CD4-positive, alpha-beta T cell treated with Interleukin-10 for 1 hour (primary cell): ENCODE measurements at regions not wholly inside any gene's neighbourhood (a gene's known extent, or its start where the extent isn't known, plus 50 kb on each side); places are given as distances from the start of the nearest gene placed in this dataset.

Source experiments
- DNase-seq: peaks from one replicate; pipeline ENCODE4 v3.0.0-alpha.2; 2020

DNA sequence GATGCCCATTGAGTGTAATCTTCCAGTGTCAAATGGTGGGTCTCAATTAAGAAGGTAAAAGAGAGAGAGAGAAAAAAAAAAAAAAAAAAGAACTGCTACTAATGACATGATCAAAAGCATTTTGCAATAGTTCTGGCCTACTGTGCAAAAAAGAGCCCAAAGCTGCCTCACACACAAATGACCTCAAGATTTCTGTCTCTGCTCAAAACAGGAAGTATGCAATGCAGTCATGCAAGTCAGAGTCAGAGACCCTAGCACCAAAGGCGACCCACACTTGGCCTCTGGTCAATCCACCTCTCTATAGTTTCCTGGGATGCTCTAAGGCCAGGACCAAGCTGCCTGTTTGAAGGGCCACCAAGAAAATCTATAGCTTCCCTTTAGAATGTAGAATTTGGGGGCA lies 323.5 kb downstream of the VPS13C start:
- no peak for DNase-seq

DNA sequence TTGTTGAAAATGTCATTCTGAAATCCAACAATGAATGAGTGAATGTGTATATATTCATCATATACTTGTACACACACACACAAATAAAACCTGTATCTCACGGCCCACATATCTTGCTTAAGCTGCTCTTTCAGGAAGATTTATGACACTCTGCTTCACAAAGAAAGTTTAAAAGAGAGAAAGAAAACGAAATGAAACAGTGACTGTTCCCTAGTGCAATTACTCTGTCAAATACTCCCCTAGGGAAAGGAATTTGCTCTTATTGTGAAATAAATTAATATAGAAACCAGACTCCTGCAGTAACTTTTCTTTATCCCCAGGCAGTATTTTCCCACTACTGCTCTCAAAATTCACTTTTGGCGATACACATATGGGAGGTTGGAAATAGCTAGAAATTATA lies 329.1 kb downstream of the VPS13C start:
- DNase-seq = no peak

DNA sequence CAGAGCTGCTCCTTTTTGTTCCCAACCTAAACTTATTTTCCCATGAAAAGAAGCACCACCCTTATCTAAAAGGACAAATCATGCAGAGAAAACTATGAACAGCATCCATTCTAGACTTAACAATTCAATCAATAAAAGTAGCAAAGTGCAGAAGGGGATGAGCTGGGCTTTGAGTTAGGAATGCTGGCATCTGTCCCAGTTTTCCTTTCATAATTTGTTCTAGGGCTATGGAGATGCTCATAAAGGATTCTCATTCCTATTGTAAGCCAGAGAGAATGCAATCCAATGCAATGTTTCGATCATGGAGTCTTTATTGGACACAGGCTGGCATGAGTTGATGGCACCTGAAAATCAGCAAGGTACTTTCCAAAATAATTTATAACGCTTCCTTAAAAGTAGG lies 330.6 kb downstream of the VPS13C start:
- no peak for DNase-seq

DNA sequence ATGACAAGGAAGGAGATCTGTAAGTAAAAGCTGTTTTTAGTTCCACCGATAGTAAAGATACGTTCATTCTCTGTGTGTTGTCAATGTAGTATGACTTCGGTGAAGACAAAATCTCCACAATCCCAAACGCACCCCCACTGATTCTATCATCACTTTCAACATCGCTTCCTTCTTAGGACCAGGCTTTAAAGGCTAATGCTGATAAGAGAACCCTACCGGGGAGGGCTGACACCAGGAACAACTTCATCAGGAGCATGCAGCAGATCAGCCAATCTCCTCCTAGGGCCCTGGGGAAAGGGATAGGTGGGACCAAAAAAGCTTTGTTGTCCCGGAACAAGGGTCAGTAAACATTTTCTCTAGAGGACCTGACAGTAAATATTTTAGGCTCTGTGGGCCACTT lies 334.1 kb downstream of the VPS13C start:
- DNase-seq = no peak

DNA sequence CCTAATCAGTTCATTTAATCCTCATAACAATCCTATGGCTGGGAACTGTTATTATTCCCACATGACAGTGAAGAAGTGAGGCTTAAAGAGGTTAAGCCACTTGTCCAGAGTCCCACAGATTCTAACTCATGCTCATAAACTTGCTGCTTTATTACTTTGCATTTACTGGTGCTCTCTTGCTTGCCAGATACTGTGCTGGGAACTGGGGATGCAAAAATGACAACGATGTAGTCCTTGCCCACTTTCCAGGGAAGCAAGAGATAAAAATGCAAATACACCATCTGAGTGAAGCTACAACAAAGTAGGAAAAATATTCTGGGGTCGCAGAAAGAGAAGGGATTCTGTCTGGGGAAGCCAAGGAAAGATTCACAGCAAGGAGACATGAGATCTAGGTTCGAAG lies 335.0 kb downstream of the VPS13C start:
- DNase-seq = no peak

DNA sequence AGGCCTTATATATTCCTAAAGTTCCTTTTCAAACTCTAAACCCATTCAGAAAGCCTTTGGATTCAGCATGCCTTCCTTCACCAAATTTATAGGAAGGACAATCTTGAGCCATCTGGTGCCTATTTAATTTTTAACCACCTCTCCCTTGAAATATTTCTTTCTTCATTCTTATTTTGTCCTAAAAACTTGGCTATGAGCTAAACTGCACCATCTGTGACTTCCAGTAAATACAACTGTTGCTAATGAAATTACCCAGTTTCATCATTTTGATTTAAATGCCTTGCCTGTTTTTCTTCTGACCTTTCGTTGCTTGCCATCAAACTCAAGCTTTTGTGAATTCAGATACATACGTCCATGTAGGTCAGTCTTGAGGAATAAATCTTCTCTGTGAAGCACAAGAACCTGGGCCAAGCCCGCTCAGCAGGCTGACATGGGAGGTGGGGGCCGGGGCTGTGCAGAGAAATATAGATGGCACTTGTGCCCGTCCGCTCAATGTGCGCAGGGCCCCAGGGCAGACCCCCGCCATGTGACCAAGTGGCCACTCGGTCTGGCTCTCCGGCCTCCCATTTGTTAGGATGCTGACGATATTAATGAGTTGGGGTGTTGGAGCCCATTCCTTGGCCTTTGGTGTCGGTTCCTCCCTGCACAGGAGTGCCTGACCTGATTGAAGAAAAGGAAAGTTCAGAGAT lies 335.9 kb downstream of the VPS13C start:
- no peak for DNase-seq

DNA sequence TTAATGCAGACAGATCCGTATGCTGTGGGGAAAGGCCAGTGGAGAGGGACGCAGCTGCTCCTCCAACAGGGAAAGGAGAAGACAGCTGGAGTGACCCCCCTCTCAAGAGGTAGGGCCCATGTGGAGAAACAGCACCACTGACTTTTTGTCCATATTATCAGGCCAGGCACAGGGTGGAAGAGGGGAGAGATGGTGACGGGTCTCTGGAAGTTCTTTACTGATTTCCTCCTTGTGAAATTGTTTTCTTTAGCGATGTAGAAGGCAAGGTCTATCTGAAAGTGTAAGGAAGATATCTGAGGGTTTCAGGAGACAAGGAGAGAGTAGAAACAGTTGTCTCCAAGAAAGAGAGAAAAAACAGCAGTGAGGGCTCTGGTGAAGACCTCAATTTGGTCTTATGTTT lies 338.8 kb downstream of the VPS13C start:
- no peak for DNase-seq

DNA sequence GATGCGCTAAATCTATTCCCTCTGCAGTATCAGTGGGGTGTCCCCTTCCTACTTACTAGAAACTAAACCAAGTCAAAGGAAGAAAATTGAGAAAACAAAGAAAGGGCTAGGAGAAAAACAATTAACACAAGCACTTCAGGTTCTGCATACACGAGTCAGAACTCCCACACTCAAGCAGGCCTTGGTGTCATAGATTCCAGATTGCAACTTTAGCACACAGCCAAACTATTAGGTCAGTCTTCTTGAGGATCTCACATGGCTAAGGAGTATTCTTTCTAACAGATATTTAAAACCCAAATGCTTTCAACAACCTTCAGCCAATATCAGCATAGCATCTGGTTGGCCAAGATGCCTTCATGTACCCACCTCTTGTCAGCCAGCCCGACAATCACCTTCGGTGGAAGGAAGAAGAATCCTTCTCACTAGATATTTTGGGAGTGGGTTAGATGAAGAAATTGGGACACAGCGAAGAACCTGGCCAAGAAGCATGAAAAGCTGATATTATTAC lies 340.0 kb downstream of the VPS13C start:
- no peak for DNase-seq

DNA sequence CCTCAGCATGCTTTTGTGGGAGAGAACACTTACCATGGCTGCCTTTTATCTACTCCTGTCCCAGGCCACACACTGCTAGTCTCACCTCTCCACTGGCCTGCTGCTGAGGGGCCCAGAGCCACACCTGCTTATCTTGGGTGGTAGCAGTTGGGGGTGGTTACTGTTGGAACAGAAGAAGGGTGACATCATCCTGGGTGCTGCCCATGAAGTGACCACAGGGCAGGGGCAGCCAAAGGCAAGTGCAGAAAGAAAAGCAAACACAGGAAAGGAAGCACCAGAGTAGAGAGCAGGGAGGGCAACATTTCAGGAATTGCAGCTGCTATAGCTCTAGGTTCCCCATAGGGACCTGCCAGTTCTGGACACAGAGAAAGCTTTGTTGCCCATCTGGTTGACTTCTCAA lies 345.2 kb downstream of the VPS13C start:
- no peak for DNase-seq

DNA sequence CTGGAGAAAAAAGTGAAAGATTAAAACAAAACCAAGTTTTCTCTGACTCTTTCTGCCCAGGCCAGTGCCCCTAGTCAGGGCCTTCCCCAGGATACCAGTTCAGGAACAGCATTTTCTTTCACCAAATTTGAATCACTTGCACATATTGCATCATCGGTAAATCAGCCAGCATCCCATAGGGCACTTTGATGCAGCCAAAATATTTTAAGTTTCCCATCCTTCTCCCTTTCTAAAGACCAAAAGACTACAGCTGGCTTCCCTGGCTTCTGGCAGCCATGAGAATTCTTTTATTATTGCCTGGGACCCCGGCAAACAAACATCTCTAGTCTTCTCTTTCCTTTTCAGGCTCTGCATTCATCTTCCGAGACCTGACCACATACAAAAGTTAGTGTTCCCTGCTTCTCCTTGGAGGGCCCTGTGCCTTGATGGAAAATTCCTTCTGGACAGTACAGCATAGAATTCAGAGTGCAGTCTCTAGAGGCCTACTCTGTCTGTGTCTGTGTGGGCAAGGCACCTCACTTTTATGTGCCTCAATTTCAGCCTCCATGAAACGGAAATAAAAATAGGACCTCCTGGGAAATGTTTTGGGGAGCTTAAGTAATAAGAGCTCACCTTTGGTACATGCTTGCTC lies 348.0 kb downstream of the VPS13C start:
- no peak for DNase-seq

DNA sequence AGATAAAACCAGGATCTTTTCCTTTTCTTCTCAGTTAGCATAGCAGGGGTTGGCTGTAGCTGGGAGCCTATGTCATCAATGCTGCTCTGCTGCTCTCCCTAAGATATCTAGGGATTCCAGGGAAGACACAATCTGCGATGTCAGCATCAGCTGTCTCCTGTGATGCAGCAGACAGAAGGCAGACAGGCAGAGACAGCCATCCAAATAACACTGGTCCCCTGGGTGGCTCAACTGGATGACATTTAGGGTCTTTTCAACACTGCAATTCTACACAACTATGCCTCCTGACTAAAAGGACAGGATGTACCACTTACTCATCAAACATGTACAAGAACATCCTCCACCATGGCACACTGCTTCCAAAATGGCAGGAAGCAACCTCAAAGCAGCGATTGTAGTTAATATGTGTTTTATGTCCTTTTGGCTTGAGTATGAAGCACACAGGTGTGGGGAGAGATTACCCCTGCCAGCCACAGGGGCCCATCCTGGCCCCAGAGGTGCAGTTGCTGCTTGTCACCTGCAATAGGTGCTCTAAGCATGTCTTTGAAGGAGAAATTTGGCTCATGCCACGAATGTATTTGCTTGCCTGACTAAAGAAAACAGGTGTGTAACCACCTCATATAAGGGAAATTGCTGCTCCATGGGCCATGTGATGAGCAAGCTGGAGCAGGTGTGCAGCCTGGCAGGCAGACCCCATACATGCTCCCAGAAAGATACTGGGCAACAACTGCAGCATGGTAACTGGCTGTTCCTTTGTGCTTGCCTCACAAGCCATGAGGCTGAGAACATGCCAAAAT lies 357.8 kb downstream of the VPS13C start:
- no peak for DNase-seq

DNA sequence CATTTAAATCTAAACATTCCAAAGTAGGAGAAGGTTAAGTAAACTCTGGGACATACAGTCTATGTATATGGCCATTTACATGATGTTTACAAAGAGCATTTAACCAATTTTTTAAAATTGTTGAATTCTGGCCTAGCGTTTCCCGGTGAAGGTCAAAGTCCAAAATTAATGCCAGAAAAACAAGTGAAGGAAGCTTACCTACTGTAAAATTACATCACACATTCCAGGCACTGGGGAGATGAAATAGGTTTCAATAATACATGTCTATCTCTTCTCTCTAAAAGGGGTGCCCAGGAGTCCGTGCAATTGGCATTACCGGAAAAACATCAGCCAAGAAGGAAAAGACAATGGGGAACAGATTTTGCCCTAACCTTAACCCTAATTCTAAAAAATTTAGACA lies 358.8 kb downstream of the VPS13C start:
- no peak for DNase-seq

DNA sequence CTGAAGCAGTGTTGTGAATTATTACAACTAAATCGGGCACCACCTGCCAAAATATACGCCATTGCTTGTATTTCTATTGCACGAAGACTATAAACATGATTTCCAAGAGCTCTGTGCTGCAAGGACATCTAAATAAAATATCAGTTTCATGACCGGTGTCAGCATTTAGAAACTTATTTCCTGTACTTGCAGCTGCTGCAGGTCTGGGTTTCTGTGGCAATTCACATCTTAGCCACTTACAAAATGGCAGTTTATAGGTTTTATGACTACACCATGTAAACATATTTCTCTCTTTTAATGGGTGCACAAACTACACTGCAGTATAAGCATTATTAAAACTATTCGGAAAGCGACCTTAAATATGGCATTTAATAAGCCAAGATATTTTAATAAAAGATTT lies 359.4 kb downstream of the VPS13C start:
- no peak for DNase-seq

DNA sequence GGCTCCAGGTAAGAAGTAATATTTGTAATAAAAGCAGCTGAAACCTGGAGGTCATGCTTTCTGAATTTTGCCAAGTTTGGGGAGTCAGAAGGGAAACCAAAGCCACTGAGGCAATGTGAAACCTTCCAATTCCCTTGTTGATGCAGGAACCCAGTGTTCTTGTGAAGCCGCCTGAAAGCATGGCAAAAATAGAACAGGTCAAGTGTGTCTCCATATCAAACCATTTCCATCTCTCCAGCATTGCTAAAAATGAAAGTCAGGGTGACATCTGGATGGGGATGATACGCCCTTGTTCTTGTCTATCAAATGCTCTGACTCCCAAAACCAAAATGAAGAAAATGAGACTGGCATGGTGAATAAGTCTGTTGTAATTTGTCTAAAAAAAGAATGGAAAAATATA lies 362.5 kb downstream of the VPS13C start:
- DNase-seq = no peak

DNA sequence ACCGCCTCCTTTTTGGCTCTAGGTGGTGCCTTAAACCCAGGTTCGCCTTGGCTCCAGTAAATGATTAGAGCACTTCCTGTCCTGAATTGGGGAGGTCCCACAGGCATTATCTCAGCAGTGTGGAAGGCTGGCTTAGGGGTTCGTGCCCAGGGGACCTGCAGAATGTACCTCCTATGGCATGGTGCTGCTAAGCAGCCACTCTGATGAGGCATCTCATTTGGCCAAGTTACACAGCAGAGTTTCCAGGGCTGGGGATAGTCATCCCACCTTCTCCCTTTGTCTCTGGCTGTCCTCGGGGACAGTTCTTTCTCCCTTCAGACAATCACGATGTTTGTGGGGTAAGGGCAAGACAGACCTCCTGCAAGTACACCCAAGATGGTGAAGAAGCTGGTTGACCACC lies 371.2 kb downstream of the VPS13C start:
- no peak for DNase-seq

DNA sequence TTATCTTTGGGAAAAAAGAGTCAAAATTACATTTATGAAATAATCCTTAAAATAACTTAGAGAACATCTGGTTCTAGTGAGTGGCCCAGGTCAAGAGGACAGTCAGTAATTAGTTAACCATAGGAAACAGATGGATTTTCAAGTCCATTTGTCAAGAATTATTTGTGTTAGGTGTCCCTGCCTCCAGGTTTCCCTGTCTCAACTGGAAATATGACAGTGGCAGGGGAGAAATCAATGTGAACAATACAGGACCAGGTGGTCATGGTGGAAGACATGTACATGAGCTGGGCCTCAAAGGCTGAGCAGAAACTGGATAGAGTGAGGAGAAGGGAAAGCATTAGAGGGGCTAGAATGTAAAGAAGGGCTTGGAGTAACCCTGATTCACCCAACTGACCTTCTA lies 372.6 kb downstream of the VPS13C start:
- no peak for DNase-seq

DNA sequence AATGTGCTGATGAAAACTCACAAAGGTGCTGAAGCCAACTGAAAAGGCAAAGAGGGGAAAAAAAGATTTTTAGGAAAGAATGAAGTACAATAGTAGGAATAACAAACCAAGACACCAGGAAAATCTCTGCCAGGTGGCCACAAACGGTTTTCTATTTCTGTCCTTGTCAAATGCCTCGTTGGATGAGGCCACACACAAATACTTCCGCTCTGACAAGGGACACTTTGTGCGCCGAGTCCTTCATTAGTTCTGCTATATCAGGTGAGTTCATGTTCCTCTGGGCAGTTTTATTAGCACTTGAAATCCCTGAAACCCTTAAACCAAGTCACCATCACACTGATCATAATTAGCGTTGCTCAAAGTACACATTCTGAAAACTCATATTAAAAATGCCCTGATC lies 373.1 kb downstream of the VPS13C start:
- DNase-seq = no peak

DNA sequence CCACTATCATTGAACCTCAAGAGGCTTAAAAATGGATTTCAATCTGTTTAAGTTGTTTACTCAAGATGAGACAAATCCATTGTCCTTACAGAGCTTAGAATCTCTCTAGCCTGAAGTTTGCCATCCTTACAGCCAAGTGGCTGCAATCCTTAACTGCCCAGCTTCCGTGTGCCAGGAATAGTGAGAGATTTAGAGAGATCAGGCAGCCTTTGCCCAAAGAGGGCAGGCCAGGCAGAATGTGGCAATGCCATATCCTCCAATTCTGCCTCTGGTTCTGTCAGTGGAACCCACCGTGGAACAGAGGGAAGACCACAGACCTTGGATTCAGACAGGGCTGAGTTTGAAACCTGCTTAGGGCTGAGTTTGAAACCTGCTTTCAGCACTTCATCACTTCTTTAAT lies 374.3 kb downstream of the VPS13C start:
- DNase-seq = no peak

DNA sequence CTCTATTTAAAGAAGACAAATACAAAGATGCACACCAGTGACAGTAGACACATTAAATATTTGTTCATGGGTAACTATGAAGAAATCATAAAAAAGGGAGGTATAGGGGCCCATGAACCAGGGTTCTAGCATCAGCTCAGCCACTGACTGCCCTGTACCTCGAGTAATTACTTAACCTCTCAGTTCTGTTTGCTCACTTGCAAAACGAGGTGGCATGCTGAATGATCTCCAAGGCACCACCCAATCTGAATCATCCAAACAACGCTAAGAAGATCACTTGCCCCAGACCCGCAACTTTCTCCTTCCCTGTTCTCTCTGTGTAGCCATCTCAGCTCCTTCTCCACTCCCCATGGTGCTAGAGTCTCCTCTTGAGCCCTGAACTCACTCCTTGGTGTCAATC lies 374.7 kb downstream of the VPS13C start:
- DNase-seq = no peak

DNA sequence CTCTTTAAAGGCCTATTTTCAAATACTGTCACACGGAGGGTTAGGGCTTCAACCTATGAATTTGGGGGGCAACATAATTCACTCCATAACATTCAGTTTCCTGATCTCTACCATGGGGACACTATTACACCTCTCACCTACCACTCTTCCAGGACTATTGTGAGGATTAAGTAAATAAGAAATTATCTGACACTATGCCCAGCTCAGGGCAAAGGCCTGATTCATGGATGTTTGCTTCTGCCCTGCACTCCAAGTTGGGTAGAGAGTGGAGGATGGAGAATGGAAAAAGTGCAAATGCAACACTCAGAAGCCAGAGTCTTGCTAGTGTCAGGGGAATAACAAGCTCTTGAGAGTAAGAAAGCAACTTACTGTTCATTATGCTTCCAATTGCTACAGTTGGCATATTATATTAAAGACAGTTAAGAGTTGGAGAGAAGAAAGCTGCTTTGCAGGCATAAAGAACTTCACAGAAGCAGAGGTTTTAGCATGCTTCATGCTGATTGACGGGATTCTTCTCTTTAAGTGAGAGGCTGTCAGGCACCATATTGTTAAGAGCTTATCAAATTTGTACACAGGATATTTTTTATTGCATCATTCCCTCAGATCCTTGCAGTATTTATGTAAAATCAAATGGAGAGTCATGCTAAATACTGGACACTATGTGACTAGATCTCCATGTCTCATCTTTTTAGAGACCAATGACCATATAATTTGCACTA lies 375.3 kb downstream of the VPS13C start:
- no peak for DNase-seq

DNA sequence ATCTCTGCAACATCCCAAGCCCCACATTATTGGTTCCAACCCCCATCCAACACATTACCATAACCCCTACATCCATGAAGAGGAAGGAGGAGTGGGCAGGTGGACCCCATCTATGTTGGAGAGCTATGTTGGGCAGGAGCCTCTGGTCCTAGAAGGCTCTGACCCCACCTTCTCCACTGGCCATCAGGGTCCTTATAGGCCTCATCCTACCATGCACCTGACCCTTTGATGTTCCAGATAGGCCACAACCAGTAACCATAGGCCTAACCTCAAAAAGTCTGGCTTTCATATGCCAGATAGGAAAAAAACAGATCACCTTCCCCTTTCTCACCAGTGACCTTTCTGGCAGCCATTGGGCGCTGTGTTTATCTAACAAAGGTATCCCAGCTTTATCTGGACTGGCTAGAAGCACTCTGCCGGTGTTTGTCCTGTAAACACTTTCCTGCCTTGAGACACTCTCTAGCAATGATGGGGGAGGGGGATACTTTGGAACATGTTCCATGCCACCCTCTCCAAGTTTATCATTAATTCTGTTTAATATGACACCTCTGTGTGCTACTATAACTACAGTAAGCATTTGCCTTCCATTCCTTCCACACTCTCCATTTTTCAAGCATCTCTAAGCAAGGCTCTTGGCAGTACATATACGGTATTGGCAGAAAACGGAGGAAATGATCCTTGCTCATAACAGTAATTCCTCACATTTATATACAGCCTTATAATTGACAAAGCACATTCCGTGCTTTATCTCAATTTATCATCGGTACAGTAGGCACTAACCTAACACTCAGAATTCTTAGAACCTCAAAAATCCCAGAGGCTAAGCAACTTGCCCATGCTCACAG lies 377.1 kb downstream of the VPS13C start:
- DNase-seq = no peak

DNA sequence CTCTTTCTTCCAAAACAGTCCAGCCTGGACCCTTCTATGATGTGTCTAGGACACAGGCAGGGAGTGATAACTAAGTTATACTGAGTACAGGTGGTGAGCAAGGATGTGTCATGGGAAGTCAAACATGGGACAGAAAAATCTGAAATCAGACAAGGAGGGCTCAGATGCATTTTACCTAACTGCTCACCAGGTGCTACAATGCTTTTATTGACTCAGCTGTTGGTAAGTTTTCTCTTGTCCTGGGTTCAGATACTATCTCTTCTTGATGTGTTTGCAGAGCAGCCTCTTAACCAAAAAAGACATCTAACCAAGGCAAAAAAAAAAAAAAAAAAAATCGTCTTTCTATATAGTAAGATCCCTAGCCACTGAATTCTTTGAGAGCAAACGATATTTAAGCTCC lies 378.6 kb downstream of the VPS13C start:
- no peak for DNase-seq

DNA sequence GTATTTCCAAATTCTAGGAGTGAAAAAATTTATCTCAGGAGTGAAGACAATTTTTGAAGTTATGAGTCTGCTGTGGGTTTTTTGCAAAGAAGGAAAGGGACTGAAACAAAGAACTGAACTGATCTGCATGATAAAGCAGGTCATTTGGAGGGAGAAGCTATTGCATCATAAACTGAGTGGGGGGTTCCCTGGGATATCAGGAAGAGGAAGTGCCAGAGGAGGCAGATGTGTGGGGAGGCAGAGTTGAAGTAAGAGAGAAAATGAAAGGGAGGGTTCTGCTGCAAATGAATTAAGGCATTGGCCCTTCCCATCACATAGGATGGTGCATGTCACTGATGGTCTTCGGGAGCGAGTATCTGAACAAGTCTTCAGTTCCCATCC lies 379.2 kb downstream of the VPS13C start:
- DNase-seq = no peak
